GM12878 (cell line): ENCODE measurements at regions not wholly inside any gene's neighbourhood (a gene's known extent, or its start where the extent isn't known, plus 50 kb on each side); places are given as distances from the start of the nearest gene placed in this dataset.

Experiments
- ATAC-seq: fragments of 200-7000 bp; cut with Tn5 transposase; 3 replicates; pipeline ENCODE4 v1.9.1; 2020; ENCODE audit warnings: mild to moderate bottlenecking, moderate library complexity
- BruUV-seq: library from RNA; stranded (reverse); fragments of 400-500 nt; replicated peaks from 2 replicates; lab custom pipeline; 2021; lab: Mats Ljungman, UMichigan
- CTCF ChIA-PET: fragments of 300-600 bp; sonication (Branson Sonifier 250); formaldehyde crosslinking; extraction: SDS; loops from one replicate; lab custom pipeline; 2021; ENCODE audit warnings: inconsistent platforms; lab: Yijun Ruan, JAX
- POLR2A ChIA-PET: fragments of 350-600 bp; formaldehyde crosslinking; extraction: SDS; loops from one replicate; lab custom pipeline; 2021; ENCODE audit warnings: inconsistent platforms; lab: Charles Lee
- RAD21 ChIA-PET: fragments of 300-600 bp; sonication (Branson Sonifier 250); formaldehyde crosslinking; loops from one replicate; lab custom pipeline; 2023; ENCODE audit warnings: antibody characterized with exemption; ENCODE audit not compliant: unreplicated experiment; lab: Charles Lee
- SMC1A ChIA-PET: fragments of 300-600 bp; sonication (Branson Sonifier 250); formaldehyde crosslinking; loops from one replicate; lab custom pipeline; 2023; ENCODE audit not compliant: unreplicated experiment, uncharacterized antibody; lab: Charles Lee
- DNase-seq: peaks from one replicate; pipeline ENCODE4 v3.0.0-alpha.2; 2011; ENCODE audit warnings: low read depth, low spot score
- FAIRE-seq: peaks from 3 replicates; lab custom pipeline; 2011; peaks lifted over from hg19 to GRCh38; lab: Jason Lieb, UNC
- H2AFZ ChIP-seq: 2 replicates; pipeline ENCODE4 v1.6.0; 2011; ENCODE audit warnings: low read depth, low read length, control low read depth; ENCODE audit not compliant: control insufficient read depth
- H3K27ac ChIP-seq: 2 replicates; pipeline ENCODE4 v1.5.1; 2011; ENCODE audit warnings: control low read depth; ENCODE audit not compliant: control insufficient read depth, insufficient read depth
- H3K27me3 ChIP-seq, 2 experiments: replicated peaks in 1 of 2; 2 replicates each; pipeline versions ENCODE4 v1.6.0 to v1.6.1; 2011; ENCODE audit warnings: low read length in 1 of 2; ENCODE audit not compliant: control insufficient read depth in 2 of 2, insufficient read depth in 2 of 2
- H3K36me3 ChIP-seq, 2 experiments: 2 replicates each; pipeline ENCODE4 v1.5.1; 2011; ENCODE audit warnings: low read length in 1 of 2; ENCODE audit not compliant: control insufficient read depth in 2 of 2, insufficient read depth in 2 of 2
- H3K4me1 ChIP-seq: 2 replicates; pipeline ENCODE4 v1.6.1; 2011; ENCODE audit warnings: mild to moderate bottlenecking, low read length, moderate library complexity, mixed read lengths; ENCODE audit not compliant: control insufficient read depth, insufficient read depth
- H3K4me2 ChIP-seq: 2 replicates; pipeline ENCODE4 v1.6.0; 2011; ENCODE audit warnings: control low read depth; ENCODE audit not compliant: control insufficient read depth, insufficient read depth
- H3K4me3 ChIP-seq: fragments of 200-600 bp; sonication (generic); 2 replicates; pipeline ENCODE4 v1.5.1; 2016
- H3K79me2 ChIP-seq: 2 replicates; pipeline ENCODE4 v1.6.0; 2011; ENCODE audit warnings: low read length; ENCODE audit not compliant: control insufficient read depth, insufficient read depth
- H3K9ac ChIP-seq: 2 replicates; pipeline ENCODE4 v1.8.0; 2011; ENCODE audit warnings: low read length, control low read depth, mixed read lengths; ENCODE audit not compliant: control insufficient read depth, insufficient read depth
- H3K9me3 ChIP-seq: replicated peaks from 3 replicates; pipeline ENCODE4 v1.5.1; 2011; ENCODE audit warnings: mild to moderate bottlenecking, low read length; ENCODE audit not compliant: control insufficient read depth, insufficient read depth
- H4K20me1 ChIP-seq: 2 replicates; pipeline ENCODE4 v1.6.0; 2011; ENCODE audit not compliant: control insufficient read depth, insufficient read depth
- DPF2 ChIP-seq: fragments of 450-650 bp; IDR thresholded peaks from 2 replicates; pipeline ENCODE4 v1.6.1; 2017; ENCODE audit warnings: mild to moderate bottlenecking
- ETV6 ChIP-seq, 2 experiments: fragments of 450-650 bp in 1 of 2; IDR thresholded peaks in 1 of 2; conservative IDR thresholded peaks in 1 of 2; 2 replicates each; pipeline ENCODE4 v1.6.1; 2014; ENCODE audit warnings: antibody characterized with exemption in 1 of 2, borderline replicate concordance in 1 of 2, low read depth in 1 of 2, mild to moderate bottlenecking in 1 of 2, moderate library complexity in 1 of 2
- MTA3 ChIP-seq: IDR thresholded peaks from 2 replicates; pipeline ENCODE4 v1.6.1; 2012; ENCODE audit warnings: low read length, inconsistent platforms, borderline replicate concordance
- PRDM15 ChIP-seq: fragments of 450-650 bp; formaldehyde crosslinking; IDR thresholded peaks from 2 replicates; pipeline ENCODE4 v1.4.0; 2020; ENCODE audit warnings: mild to moderate bottlenecking, moderate library complexity
- RB1 ChIP-seq: fragments of 450-650 bp; formaldehyde crosslinking; IDR thresholded peaks from 2 replicates; pipeline ENCODE4 v1.6.1; 2017; ENCODE audit warnings: mild to moderate bottlenecking, borderline replicate concordance
- RBBP5 ChIP-seq: fragments of 200-600 bp; sonication (generic); conservative IDR thresholded peaks from 2 replicates; pipeline ENCODE4 v1.6.1; 2016
- SMC3 ChIP-seq: IDR thresholded peaks from 2 replicates; pipeline ENCODE4 v1.6.1; 2011; ENCODE audit warnings: low read length, improper control_type of control experiment, borderline replicate concordance
- ZNF384 ChIP-seq: IDR thresholded peaks from 2 replicates; pipeline ENCODE4 v1.6.1; 2012; ENCODE audit warnings: low read depth, mild to moderate bottlenecking, low read length, improper control_type of control experiment, borderline replicate concordance
- ZSCAN29 ChIP-seq: fragments of 450-650 bp; IDR thresholded peaks from 2 replicates; pipeline ENCODE4 v1.6.1; 2017; ENCODE audit warnings: mild to moderate bottlenecking, moderate library complexity
- WGBS: methylation state at CpG from one replicate; pipeline ENCODE4 v1.1.6; 2016; ENCODE audit warnings: low lambda C conversion rate; ENCODE audit not compliant: insufficient replicate concordance, insufficient coverage; ENCODE audit errors: missing lambda C conversion rate; 5-methylcytosine and 5-hydroxymethylcytosine counted together
- in situ Hi-C: fragments of 300-500 bp; cut with MboI; formaldehyde crosslinking; loops from 9 replicates; pipeline ENCODE4 v1.14.3; 2018; ENCODE audit warnings: mixed read lengths
- intact Hi-C: fragments of 100-400 bp; cut with micrococcal nuclease; formaldehyde crosslinking; loops from one replicate; pipeline ENCODE4 v1.14.2; 2022; ENCODE audit not compliant: unreplicated experiment

- FAIRE-seq: no peak
- Histone ChIP-seq H4K20me1 (no peaks in the 10 kb centered on the region), H3K4me2 (no peak overlapping the region), H2AFZ (no peak overlapping the region), H3K9ac (no peak overlapping the region), H3K27ac (no peak overlapping the region), H3K9me3 (no peaks in the 10 kb centered on the region), H3K36me3 (no peaks in the 10 kb centered on the region), H3K79me2 (no peaks in the 10 kb centered on the region), H3K4me3 (no peak overlapping the region), H3K4me1 (no peaks in the 10 kb centered on the region), H3K27me3 (peaks cover 0 to 1% of the 10 kb centered on the region in 2 experiments; a peak in 1 of 4 replicates)
- ChIA-PET CTCF (no interaction called here), SMC1A (no interaction called here), RAD21 (no interaction called here), POLR2A (no interaction called here)
- no peak for ATAC-seq
- TF ChIP-seq SMC3: no peak
- no peak for TF ChIP-seq DPF2
- no peak for TF ChIP-seq ETV6 (conservative IDR thresholded peaks at IDR 0.05 in 1 of 2, IDR thresholded peaks at IDR 0.05 in 1 of 2; ENCODE audit: borderline replicate concordance in 1 of 2, low read depth in 1 of 2)
- no peak for TF ChIP-seq ZSCAN29
- TF ChIP-seq PRDM15: no peak
- TF ChIP-seq RB1: no peak
- no peak for TF ChIP-seq RBBP5
- TF ChIP-seq ZNF384: no peak
- no peak for TF ChIP-seq MTA3
- in situ Hi-C loops (no loop called here), intact Hi-C loops (no loop called here)
- WGBS: 4% methylated on average over 11 of the region's 11 CpGs
- BruUV-seq: no TSS peak
- DNase-seq: no peak
Measured at GRCh38 chr9:87223392-87224246, 274.0 kb upstream of the DAPK1 start.
